WTC11 (cell line): ENCODE measurements at regions not wholly inside any gene's neighbourhood (a gene's known extent, or its start where the extent isn't known, plus 50 kb on each side); places are given as distances from the start of the nearest gene placed in this dataset.

ENCODE experiments used
- ATAC-seq: fragments of 200-7000 bp; cut with Tn5 transposase; 2 replicates; pipeline ENCODE4 v1.10.0; 2021; ENCODE audit warnings: mild to moderate bottlenecking, moderate library complexity
- CTCF ChIA-PET: fragments of 300-600 bp; sonication (Branson Sonifier 250); formaldehyde crosslinking; loops from one replicate; lab custom pipeline; 2021; ENCODE audit warnings: antibody characterized with exemption; lab: Charles Lee
- POLR2A ChIA-PET: fragments of 350-600 bp; sonication (Branson Sonifier 250); formaldehyde crosslinking; loops from one replicate; lab custom pipeline; 2021; ENCODE audit warnings: antibody characterized with exemption; lab: Charles Lee
- DNase-seq: peaks from one replicate; pipeline ENCODE4 v3.0.0; 2021; ENCODE audit warnings: low spot score
- H3K27ac Mint-ChIP-seq: 2 replicates; pipeline ENCODE4 v1.8.0; 2021; ENCODE audit warnings: mixed read lengths
- H3K27me3 Mint-ChIP-seq: 2 replicates; pipeline ENCODE4 v1.8.0; 2021; ENCODE audit warnings: low read depth, mild to moderate bottlenecking, moderate library complexity, mixed read lengths
- H3K36me3 Mint-ChIP-seq: 2 replicates; pipeline ENCODE4 v1.8.0; 2021; ENCODE audit warnings: mixed read lengths
- H3K4me1 Mint-ChIP-seq: 2 replicates; pipeline ENCODE4 v1.8.0; 2022; ENCODE audit warnings: mixed read lengths
- H3K4me3 Mint-ChIP-seq: 2 replicates; pipeline ENCODE4 v1.8.0; 2021; ENCODE audit warnings: mild to moderate bottlenecking, moderate library complexity, mixed read lengths
- H3K9me3 Mint-ChIP-seq: 2 replicates; pipeline ENCODE4 v1.8.0; 2021; ENCODE audit warnings: mixed read lengths
- GABPB1 ChIP-seq: sonication (generic); formaldehyde crosslinking; IDR thresholded peaks from 2 replicates; pipeline ENCODE4 v1.8.1; 2023; ENCODE audit warnings: mild to moderate bottlenecking, missing genetic modification reagents
- GTF2I ChIP-seq: fragments of 250-450 bp; sonication (Bioruptor Pico); conservative IDR thresholded peaks from 2 replicates; pipeline ENCODE4 v1.4.0; 2021; ENCODE audit warnings: mild to moderate bottlenecking
- MYBL2 ChIP-seq: sonication (generic); formaldehyde crosslinking; IDR thresholded peaks from 2 replicates; pipeline ENCODE4 v1.8.1; 2023; ENCODE audit warnings: mild to moderate bottlenecking, moderate library complexity, missing genetic modification reagents
- PRRX2 ChIP-seq: fragments of 250-450 bp; sonication (Bioruptor Pico); IDR thresholded peaks from 2 replicates; pipeline ENCODE4 v1.8.0; 2021; ENCODE audit warnings: mild to moderate bottlenecking
- SMAD3 ChIP-seq: sonication (generic); formaldehyde crosslinking; IDR thresholded peaks from 2 replicates; pipeline ENCODE4 v1.8.0; 2022; ENCODE audit warnings: missing genetic modification reagents, mild to moderate bottlenecking, borderline replicate concordance
- TEAD4 ChIP-seq: sonication (generic); formaldehyde crosslinking; IDR thresholded peaks from 2 replicates; pipeline ENCODE4 v1.8.0; 2022; ENCODE audit warnings: mild to moderate bottlenecking, missing genetic modification reagents
- ZBTB21 ChIP-seq: sonication (generic); formaldehyde crosslinking; IDR thresholded peaks from 2 replicates; pipeline ENCODE4 v1.8.1; 2023; ENCODE audit warnings: mild to moderate bottlenecking, missing genetic modification reagents, borderline replicate concordance
- ZNF138 ChIP-seq: sonication (generic); formaldehyde crosslinking; conservative IDR thresholded peaks from 2 replicates; pipeline ENCODE4 v1.8.1; 2022; ENCODE audit warnings: mild to moderate bottlenecking, moderate library complexity, missing genetic modification reagents
- ZNF263 ChIP-seq: sonication (generic); formaldehyde crosslinking; IDR thresholded peaks from 2 replicates; pipeline ENCODE4 v1.8.1; 2022; ENCODE audit warnings: low read depth, mild to moderate bottlenecking, moderate library complexity, missing genetic modification reagents
- ZNF396 ChIP-seq: fragments of 250-450 bp; sonication (Bioruptor Pico); IDR thresholded peaks from 2 replicates; pipeline ENCODE4 v1.8.0; 2021; ENCODE audit warnings: mild to moderate bottlenecking, moderate library complexity, borderline replicate concordance
- TF ChIP-seq, protein P1 (sequence below): sonication (generic); formaldehyde crosslinking; IDR thresholded peaks from 2 replicates; pipeline ENCODE4 v1.8.0; 2022; ENCODE audit warnings: missing genetic modification reagents
- TF ChIP-seq, protein P2 (sequence below): sonication (generic); formaldehyde crosslinking; IDR thresholded peaks from 2 replicates; pipeline ENCODE4 v1.8.1; 2023; ENCODE audit warnings: mild to moderate bottlenecking, moderate library complexity, missing genetic modification reagents
- TF ChIP-seq, protein P3 (sequence below): sonication (generic); formaldehyde crosslinking; IDR thresholded peaks from 2 replicates; pipeline ENCODE4 v1.8.0; 2023; ENCODE audit warnings: mild to moderate bottlenecking, missing genetic modification reagents
- TF ChIP-seq, protein P4 (sequence below): fragments of 250-450 bp; sonication (Bioruptor Pico); IDR thresholded peaks from 2 replicates; pipeline ENCODE4 v1.8.0; 2021; ENCODE audit warnings: mild to moderate bottlenecking
- TF ChIP-seq, protein P5 (sequence below): fragments of 200-600 bp; IDR thresholded peaks from 2 replicates; pipeline ENCODE4 v1.8.0; 2022; ENCODE audit warnings: antibody characterized with exemption
- TF ChIP-seq, protein P6 (sequence below): sonication (generic); formaldehyde crosslinking; IDR thresholded peaks from 2 replicates; pipeline ENCODE4 v1.8.1; 2023; ENCODE audit warnings: mild to moderate bottlenecking, missing genetic modification reagents, moderate library complexity

DNA sequence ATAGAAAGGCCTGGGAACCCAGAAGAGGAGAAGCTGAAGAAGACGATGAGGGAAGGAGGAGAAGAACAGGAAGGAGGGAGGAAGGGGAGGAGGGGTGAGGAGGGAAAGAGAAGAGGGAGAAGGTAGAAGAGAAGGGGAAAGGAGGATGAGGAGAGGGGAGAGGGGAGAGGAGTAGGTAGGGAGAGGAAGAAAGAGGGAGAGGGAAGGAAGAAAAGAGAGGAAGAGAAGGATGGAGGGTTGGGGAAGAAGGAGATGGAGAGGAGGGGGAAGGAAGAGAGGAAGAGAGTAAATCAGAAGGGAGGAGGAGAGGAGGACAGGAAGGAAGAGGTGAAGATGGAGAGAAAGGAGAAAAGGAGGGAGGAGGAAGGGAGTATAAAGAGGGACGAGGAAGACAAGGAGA lies 109.6 kb upstream of the IRX6 start (continued):
- TF ChIP-seq, protein P1, sequence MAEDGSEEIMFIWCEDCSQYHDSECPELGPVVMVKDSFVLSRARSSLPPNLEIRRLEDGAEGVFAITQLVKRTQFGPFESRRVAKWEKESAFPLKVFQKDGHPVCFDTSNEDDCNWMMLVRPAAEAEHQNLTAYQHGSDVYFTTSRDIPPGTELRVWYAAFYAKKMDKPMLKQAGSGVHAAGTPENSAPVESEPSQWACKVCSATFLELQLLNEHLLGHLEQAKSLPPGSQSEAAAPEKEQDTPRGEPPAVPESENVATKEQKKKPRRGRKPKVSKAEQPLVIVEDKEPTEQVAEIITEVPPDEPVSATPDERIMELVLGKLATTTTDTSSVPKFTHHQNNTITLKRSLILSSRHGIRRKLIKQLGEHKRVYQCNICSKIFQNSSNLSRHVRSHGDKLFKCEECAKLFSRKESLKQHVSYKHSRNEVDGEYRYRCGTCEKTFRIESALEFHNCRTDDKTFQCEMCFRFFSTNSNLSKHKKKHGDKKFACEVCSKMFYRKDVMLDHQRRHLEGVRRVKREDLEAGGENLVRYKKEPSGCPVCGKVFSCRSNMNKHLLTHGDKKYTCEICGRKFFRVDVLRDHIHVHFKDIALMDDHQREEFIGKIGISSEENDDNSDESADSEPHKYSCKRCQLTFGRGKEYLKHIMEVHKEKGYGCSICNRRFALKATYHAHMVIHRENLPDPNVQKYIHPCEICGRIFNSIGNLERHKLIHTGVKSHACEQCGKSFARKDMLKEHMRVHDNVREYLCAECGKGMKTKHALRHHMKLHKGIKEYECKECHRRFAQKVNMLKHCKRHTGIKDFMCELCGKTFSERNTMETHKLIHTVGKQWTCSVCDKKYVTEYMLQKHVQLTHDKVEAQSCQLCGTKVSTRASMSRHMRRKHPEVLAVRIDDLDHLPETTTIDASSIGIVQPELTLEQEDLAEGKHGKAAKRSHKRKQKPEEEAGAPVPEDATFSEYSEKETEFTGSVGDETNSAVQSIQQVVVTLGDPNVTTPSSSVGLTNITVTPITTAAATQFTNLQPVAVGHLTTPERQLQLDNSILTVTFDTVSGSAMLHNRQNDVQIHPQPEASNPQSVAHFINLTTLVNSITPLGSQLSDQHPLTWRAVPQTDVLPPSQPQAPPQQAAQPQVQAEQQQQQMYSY (CRISPR knock-in tag) = no peak
- TF ChIP-seq TEAD4 (CRISPR knock-in tag) = no peak
- no peak for TF ChIP-seq ZNF263

DNA sequence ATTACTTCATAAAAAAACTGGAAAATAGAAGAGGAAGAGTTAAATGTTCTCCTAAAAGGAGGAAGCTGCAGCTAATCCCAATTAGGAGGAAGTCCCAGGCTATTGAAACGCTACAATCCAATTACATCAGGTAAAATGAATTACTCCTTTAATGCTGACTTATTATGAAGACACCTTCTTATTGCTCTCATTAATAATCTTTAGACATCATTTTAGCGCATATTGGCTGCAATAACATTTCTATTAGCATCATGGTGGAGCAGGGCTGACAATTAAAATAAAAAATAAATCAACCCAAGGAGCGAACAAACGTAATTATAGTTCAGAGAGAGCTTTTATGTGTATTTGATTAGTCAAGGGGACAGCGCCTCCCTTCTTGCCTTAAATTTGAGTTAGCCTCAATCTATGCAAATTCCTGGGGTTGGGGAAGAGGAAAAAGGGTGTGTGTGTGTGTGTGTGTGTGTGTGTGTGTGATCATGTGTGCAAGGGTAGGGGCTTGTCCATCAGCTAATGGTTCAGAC lies 109.0 kb upstream of the IRX6 start:
- Mint-ChIP-seq H3K4me1 (no peaks in the 10 kb centered on the region), H3K27ac (no peak overlapping the region), H3K36me3 (no peaks in the 10 kb centered on the region), H3K27me3 (no peaks in the 10 kb centered on the region; the same call in 1 of the 2 replicates), H3K4me3 (no peak overlapping the region), H3K9me3 (no peaks in the 10 kb centered on the region)
- ChIA-PET CTCF (interaction anchor here (0.7 kb wide), 1 partner anchor 14 kb away, joined by 3 read pairs; no protein-coding TSS in a partner anchor), POLR2A (no interaction called here)
- DNase-seq (no peak), ATAC-seq (no peak)
- TF ChIP-seq, protein P2, sequence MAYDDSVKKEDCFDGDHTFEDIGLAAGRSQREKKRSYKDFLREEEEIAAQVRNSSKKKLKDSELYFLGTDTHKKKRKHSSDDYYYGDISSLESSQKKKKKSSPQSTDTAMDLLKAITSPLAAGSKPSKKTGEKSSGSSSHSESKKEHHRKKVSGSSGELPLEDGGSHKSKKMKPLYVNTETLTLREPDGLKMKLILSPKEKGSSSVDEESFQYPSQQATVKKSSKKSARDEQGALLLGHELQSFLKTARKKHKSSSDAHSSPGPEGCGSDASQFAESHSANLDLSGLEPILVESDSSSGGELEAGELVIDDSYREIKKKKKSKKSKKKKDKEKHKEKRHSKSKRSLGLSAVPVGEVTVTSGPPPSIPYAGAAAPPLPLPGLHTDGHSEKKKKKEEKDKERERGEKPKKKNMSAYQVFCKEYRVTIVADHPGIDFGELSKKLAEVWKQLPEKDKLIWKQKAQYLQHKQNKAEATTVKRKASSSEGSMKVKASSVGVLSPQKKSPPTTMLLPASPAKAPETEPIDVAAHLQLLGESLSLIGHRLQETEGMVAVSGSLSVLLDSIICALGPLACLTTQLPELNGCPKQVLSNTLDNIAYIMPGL (CRISPR knock-in tag) = no peak
- TF ChIP-seq, protein P3, sequence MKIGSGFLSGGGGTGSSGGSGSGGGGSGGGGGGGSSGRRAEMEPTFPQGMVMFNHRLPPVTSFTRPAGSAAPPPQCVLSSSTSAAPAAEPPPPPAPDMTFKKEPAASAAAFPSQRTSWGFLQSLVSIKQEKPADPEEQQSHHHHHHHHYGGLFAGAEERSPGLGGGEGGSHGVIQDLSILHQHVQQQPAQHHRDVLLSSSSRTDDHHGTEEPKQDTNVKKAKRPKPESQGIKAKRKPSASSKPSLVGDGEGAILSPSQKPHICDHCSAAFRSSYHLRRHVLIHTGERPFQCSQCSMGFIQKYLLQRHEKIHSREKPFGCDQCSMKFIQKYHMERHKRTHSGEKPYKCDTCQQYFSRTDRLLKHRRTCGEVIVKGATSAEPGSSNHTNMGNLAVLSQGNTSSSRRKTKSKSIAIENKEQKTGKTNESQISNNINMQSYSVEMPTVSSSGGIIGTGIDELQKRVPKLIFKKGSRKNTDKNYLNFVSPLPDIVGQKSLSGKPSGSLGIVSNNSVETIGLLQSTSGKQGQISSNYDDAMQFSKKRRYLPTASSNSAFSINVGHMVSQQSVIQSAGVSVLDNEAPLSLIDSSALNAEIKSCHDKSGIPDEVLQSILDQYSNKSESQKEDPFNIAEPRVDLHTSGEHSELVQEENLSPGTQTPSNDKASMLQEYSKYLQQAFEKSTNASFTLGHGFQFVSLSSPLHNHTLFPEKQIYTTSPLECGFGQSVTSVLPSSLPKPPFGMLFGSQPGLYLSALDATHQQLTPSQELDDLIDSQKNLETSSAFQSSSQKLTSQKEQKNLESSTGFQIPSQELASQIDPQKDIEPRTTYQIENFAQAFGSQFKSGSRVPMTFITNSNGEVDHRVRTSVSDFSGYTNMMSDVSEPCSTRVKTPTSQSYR (CRISPR knock-in tag) = no peak
- TF ChIP-seq, protein P4, sequence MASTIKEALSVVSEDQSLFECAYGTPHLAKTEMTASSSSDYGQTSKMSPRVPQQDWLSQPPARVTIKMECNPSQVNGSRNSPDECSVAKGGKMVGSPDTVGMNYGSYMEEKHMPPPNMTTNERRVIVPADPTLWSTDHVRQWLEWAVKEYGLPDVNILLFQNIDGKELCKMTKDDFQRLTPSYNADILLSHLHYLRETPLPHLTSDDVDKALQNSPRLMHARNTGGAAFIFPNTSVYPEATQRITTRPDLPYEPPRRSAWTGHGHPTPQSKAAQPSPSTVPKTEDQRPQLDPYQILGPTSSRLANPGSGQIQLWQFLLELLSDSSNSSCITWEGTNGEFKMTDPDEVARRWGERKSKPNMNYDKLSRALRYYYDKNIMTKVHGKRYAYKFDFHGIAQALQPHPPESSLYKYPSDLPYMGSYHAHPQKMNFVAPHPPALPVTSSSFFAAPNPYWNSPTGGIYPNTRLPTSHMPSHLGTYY (CRISPR knock-in tag) = no peak
- TF ChIP-seq, protein P5, sequence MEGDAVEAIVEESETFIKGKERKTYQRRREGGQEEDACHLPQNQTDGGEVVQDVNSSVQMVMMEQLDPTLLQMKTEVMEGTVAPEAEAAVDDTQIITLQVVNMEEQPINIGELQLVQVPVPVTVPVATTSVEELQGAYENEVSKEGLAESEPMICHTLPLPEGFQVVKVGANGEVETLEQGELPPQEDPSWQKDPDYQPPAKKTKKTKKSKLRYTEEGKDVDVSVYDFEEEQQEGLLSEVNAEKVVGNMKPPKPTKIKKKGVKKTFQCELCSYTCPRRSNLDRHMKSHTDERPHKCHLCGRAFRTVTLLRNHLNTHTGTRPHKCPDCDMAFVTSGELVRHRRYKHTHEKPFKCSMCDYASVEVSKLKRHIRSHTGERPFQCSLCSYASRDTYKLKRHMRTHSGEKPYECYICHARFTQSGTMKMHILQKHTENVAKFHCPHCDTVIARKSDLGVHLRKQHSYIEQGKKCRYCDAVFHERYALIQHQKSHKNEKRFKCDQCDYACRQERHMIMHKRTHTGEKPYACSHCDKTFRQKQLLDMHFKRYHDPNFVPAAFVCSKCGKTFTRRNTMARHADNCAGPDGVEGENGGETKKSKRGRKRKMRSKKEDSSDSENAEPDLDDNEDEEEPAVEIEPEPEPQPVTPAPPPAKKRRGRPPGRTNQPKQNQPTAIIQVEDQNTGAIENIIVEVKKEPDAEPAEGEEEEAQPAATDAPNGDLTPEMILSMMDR = no peak
- TF ChIP-seq ZBTB21 (CRISPR knock-in tag) = no peak
- no peak for TF ChIP-seq MYBL2 (CRISPR knock-in tag)
- TF ChIP-seq, all 79 proteins: peak for 0

DNA sequence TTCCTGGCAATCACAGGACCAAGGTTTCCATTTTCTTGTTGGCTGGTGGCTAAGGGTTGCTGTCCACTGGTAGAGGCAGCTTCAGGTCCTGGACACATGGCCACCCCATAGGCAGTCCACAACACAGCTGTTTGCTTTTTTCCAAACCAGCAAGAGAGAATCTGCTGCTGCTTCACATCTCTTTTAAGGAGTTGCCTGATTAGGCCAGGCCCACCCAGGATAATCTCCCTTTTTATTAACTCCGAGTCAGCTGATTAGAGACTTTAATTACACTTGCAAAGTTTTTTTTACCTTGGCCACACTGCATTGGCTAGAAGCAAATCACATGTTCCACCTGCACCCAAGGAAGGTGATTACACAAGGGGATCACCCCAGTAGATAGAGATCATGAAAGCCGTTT lies 106.6 kb upstream of the IRX6 start:
- Mint-ChIP-seq H3K4me1 (peaks cover 4% of the 10 kb centered on the region), H3K36me3 (no peaks in the 10 kb centered on the region), H3K4me3 (no peak overlapping the region), H3K27ac (no peak overlapping the region), H3K9me3 (no peaks in the 10 kb centered on the region), H3K27me3 (no peaks in the 10 kb centered on the region; the same call in 1 of the 2 replicates)
- POLR2A ChIA-PET = no interaction called here
- TF ChIP-seq, protein P4 (CRISPR knock-in tag) = no peak
- TF ChIP-seq ZNF138 (CRISPR knock-in tag) = no peak
- TF ChIP-seq PRRX2 (CRISPR knock-in tag) = no peak
- TF ChIP-seq GTF2I (CRISPR knock-in tag) = no peak
- TF ChIP-seq GABPB1 (CRISPR knock-in tag) = no peak
- TF ChIP-seq, protein P6, sequence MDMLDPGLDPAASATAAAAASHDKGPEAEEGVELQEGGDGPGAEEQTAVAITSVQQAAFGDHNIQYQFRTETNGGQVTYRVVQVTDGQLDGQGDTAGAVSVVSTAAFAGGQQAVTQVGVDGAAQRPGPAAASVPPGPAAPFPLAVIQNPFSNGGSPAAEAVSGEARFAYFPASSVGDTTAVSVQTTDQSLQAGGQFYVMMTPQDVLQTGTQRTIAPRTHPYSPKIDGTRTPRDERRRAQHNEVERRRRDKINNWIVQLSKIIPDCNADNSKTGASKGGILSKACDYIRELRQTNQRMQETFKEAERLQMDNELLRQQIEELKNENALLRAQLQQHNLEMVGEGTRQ (CRISPR knock-in tag) = no peak
- TF ChIP-seq SMAD3 = no peak
- no peak for TF ChIP-seq ZNF396 (CRISPR knock-in tag)
- no peak for ATAC-seq
- no peak for DNase-seq
- CTCF ChIA-PET = no interaction called here
